GM23338 (cell line): ENCODE measurements at regions not wholly inside any gene's neighbourhood (a gene's known extent, or its start where the extent isn't known, plus 50 kb on each side); places are given as distances from the start of the nearest gene placed in this dataset.

ENCODE experiments used
- ATAC-seq: fragments of 200-7000 bp; cut with Tn5 transposase; 3 replicates; pipeline ENCODE4 v1.9.1; 2020
- DNase-seq: peaks from one replicate; pipeline ENCODE4 v3.0.0-alpha.2; 2015; ENCODE audit warnings: low spot score
- H2AFZ ChIP-seq: fragments of 200-600 bp; sonication (generic); 2 replicates; pipeline ENCODE4 v1.8.0; 2016; ENCODE audit warnings: antibody characterized with exemption, mild to moderate bottlenecking, moderate library complexity
- H3F3A ChIP-seq: fragments of 200-600 bp; sonication (generic); replicated peaks from 2 replicates; pipeline ENCODE4 v1.8.0; 2017; ENCODE audit warnings: antibody characterized with exemption, mixed run types, low read depth
- H3K27ac ChIP-seq: fragments of 200-600 bp; sonication (generic); 2 replicates; pipeline ENCODE4 v1.6.1; 2016; ENCODE audit warnings: low read depth
- H3K27me3 ChIP-seq: fragments of 200-600 bp; sonication (generic); 2 replicates; pipeline ENCODE4 v1.8.0; 2016; ENCODE audit warnings: mild to moderate bottlenecking, mixed run types, moderate library complexity; ENCODE audit not compliant: insufficient read depth
- H3K36me3 ChIP-seq: fragments of 200-600 bp; sonication (generic); 2 replicates; pipeline ENCODE4 v1.8.0; 2016; ENCODE audit warnings: mild to moderate bottlenecking; ENCODE audit not compliant: insufficient read depth
- H3K4me1 ChIP-seq: fragments of 200-600 bp; sonication (generic); 2 replicates; pipeline ENCODE4 v1.8.0; 2016; ENCODE audit warnings: mild to moderate bottlenecking, moderate library complexity; ENCODE audit not compliant: insufficient read depth
- H3K4me2 ChIP-seq: fragments of 200-600 bp; sonication (generic); 2 replicates; pipeline ENCODE4 v1.7.1; 2017; ENCODE audit warnings: mixed run types
- H3K4me3 ChIP-seq: fragments of 200-600 bp; sonication (generic); 2 replicates; pipeline ENCODE4 v1.6.1; 2016; ENCODE audit warnings: mixed run types
- H3K79me2 ChIP-seq: fragments of 200-600 bp; sonication (generic); replicated peaks from 2 replicates; pipeline ENCODE4 v1.8.0; 2017; ENCODE audit warnings: mild to moderate bottlenecking; ENCODE audit not compliant: insufficient read depth
- H3K9me2 ChIP-seq: fragments of 200-600 bp; sonication (generic); 2 replicates; pipeline ENCODE4 v1.8.0; 2017; ENCODE audit not compliant: insufficient read depth
- H4K20me1 ChIP-seq: fragments of 200-600 bp; sonication (generic); replicated peaks from 2 replicates; pipeline ENCODE4 v1.8.0; 2017; ENCODE audit warnings: mild to moderate bottlenecking; ENCODE audit not compliant: insufficient read depth
- H3K27ac Mint-ChIP-seq: 2 replicates; pipeline ENCODE4 v1.8.0; 2020; ENCODE audit warnings: inconsistent platforms, mild to moderate bottlenecking, moderate library complexity, mixed read lengths
- H3K27me3 Mint-ChIP-seq: 3 replicates; pipeline ENCODE4 v1.8.0; 2022; ENCODE audit warnings: low read depth, mild to moderate bottlenecking, moderate library complexity, mixed read lengths, inconsistent platforms; ENCODE audit not compliant: insufficient read depth, poor library complexity
- H3K36me3 Mint-ChIP-seq: 3 replicates; pipeline ENCODE4 v1.8.0; 2021; ENCODE audit warnings: low read depth, mild to moderate bottlenecking, inconsistent platforms, moderate library complexity, mixed read lengths
- H3K4me1 Mint-ChIP-seq: 3 replicates; pipeline ENCODE4 v1.8.0; 2020; ENCODE audit warnings: mild to moderate bottlenecking, inconsistent platforms, mixed read lengths
- H3K4me3 Mint-ChIP-seq: 3 replicates; pipeline ENCODE4 v1.8.0; 2021; ENCODE audit warnings: moderate library complexity, mild to moderate bottlenecking, inconsistent platforms, mixed read lengths
- H3K9me3 Mint-ChIP-seq: 3 replicates; pipeline ENCODE4 v1.8.0; 2020; ENCODE audit warnings: moderate library complexity, mild to moderate bottlenecking, inconsistent platforms, mixed read lengths
- CTCF ChIP-seq, 2 experiments: fragments of 200-600 bp in 1 of 2; sonication (generic) in 1 of 2; conservative IDR thresholded peaks; 2 replicates each; pipeline versions ENCODE4 v1.5.1 to v1.6.1; 2016 to 2017; ENCODE audit warnings: antibody characterized with exemption in 2 of 2, low read depth in 2 of 2, mild to moderate bottlenecking in 2 of 2, moderate library complexity in 1 of 2
- ETS1 ChIP-seq: IDR thresholded peaks from 2 replicates; pipeline ENCODE4 v1.6.1; 2016; ENCODE audit warnings: antibody characterized with exemption
- EZH2 ChIP-seq: fragments of 200-600 bp; sonication (generic); IDR thresholded peaks from one replicate; pipeline ENCODE4 v1.8.0; 2017; ENCODE audit warnings: antibody characterized with exemption, mild to moderate bottlenecking, low read depth; ENCODE audit not compliant: unreplicated experiment
- EZH2phosphoT487 ChIP-seq: fragments of 200-600 bp; sonication (generic); IDR thresholded peaks from one replicate; pipeline ENCODE4 v1.8.1; 2018; ENCODE audit warnings: antibody characterized with exemption; ENCODE audit not compliant: unreplicated experiment
- JUNB ChIP-seq: IDR thresholded peaks from one replicate; pipeline ENCODE4 v1.6.1; 2016; ENCODE audit warnings: antibody characterized with exemption; ENCODE audit not compliant: unreplicated experiment
- NANOG ChIP-seq: IDR thresholded peaks from 2 replicates; pipeline ENCODE4 v1.6.1; 2016; ENCODE audit warnings: antibody characterized with exemption, borderline replicate concordance
- POLR2AphosphoS5 ChIP-seq: IDR thresholded peaks from 2 replicates; pipeline ENCODE4 v1.6.1; 2016; ENCODE audit warnings: antibody characterized with exemption, low read depth
- REST ChIP-seq: IDR thresholded peaks from one replicate; pipeline ENCODE4 v1.6.1; 2018; ENCODE audit warnings: antibody characterized with exemption; ENCODE audit not compliant: unreplicated experiment
- STAT1 ChIP-seq: IDR thresholded peaks from one replicate; pipeline ENCODE4 v1.6.1; 2016; ENCODE audit warnings: antibody characterized with exemption; ENCODE audit not compliant: unreplicated experiment
- ZNF331 ChIP-seq: fragments of 250-450 bp; sonication (Bioruptor Pico); IDR thresholded peaks from 2 replicates; pipeline ENCODE4 v1.5.0; 2020; ENCODE audit warnings: low read depth, mild to moderate bottlenecking, moderate library complexity

GRCh38 chr4:180578175-180578574 lies 1665.0 kb upstream of the TENM3 start:
- no peak overlapping the region for H3K4me3 ChIP-seq

GRCh38 chr4:180581061-180581460 lies 1662.1 kb upstream of the TENM3 start:
- H3K9me2 ChIP-seq: no peaks in the 10 kb centered on the region
- TF ChIP-seq REST: no peak
- no peak for TF ChIP-seq JUNB
- no peak for TF ChIP-seq NANOG
- no peak for TF ChIP-seq CTCF (conservative IDR thresholded peaks at IDR 0.05; ENCODE audit: low read depth in 2 of 2)
- no peak for TF ChIP-seq ZNF331 (CRISPR knock-in tag)
- no peak for TF ChIP-seq EZH2phosphoT487
- Mint-ChIP-seq H3K27me3 (peaks cover 2% of the 10 kb centered on the region), H3K4me1 (no peaks in the 10 kb centered on the region), H3K27ac (no peak overlapping the region), H3K4me3 (no peak overlapping the region), H3K9me3 (no peaks in the 10 kb centered on the region), H3K36me3 (no peaks in the 10 kb centered on the region)
- H3K36me3 ChIP-seq: no peaks in the 10 kb centered on the region
- H3K4me3 ChIP-seq: no peak overlapping the region
- 0 out of 2 replicates have a peak, but pooled peaks cover 3% of the 10 kb centered on the region for H3K4me1 ChIP-seq
- no peak overlapping the region for H2AFZ ChIP-seq
- DNase-seq: no peak
- H3K27me3 ChIP-seq: no peaks in the 10 kb centered on the region
- no peak overlapping the region for H3K4me2 ChIP-seq
- H3K27ac ChIP-seq: no peak overlapping the region
- H4K20me1 ChIP-seq: no peaks in the 10 kb centered on the region
- H3F3A ChIP-seq: no peaks in the 10 kb centered on the region
- H3K79me2 ChIP-seq: no peaks in the 10 kb centered on the region
- no peak for ATAC-seq

More at GRCh38 chr4:180578175-180578574, 1665.0 kb upstream of the TENM3 start:
- H4K20me1 ChIP-seq: no peaks in the 10 kb centered on the region
- TF ChIP-seq EZH2 (no peak), ETS1 (no peak), EZH2phosphoT487 (no peak), POLR2AphosphoS5 (no peak), NANOG (no peak), STAT1 (no peak)
- no peak overlapping the region for H3K4me2 ChIP-seq
- no peak overlapping the region for H3K27ac ChIP-seq
- Mint-ChIP-seq H3K27me3 (peaks cover 2% of the 10 kb centered on the region), H3K36me3 (no peaks in the 10 kb centered on the region), H3K27ac (no peak overlapping the region), H3K4me3 (no peak overlapping the region), H3K9me3 (no peaks in the 10 kb centered on the region), H3K4me1 (no peaks in the 10 kb centered on the region)
- no peaks in the 10 kb centered on the region for H3F3A ChIP-seq
- DNase-seq: no peak
- 0 out of 2 replicates have a peak, but pooled peaks cover 3% of the 10 kb centered on the region for H3K4me1 ChIP-seq
- no peaks in the 10 kb centered on the region for H3K9me2 ChIP-seq
- H2AFZ ChIP-seq: peak overlapping the region; percentile 12; the same call in 1 of the 2 replicates
- no peaks in the 10 kb centered on the region for H3K27me3 ChIP-seq
- no peaks in the 10 kb centered on the region for H3K79me2 ChIP-seq
- no peak for ATAC-seq
- H3K36me3 ChIP-seq: no peaks in the 10 kb centered on the region
